CD14-positive monocyte (primary cell): ENCODE measurements at regions not wholly inside any gene's neighbourhood (a gene's known extent, or its start where the extent isn't known, plus 50 kb on each side); places are given as distances from the start of the nearest gene placed in this dataset.

Experiments used
- DNase-seq, 3 donors: peaks; one replicate each; pipeline ENCODE4 v3.0.0-alpha.2; 2011 to 2022
- H2AFZ ChIP-seq: 2 replicates; pipeline ENCODE4 v1.6.0; 2012; ENCODE audit warnings: mild to moderate bottlenecking, low read depth, low read length, inconsistent platforms; ENCODE audit not compliant: insufficient read depth, poor library complexity, severe bottlenecking
- H3K27ac ChIP-seq, 2 donors: 1 replicate in 1 of 2; 2 replicates in 1 of 2; pipeline ENCODE4 v1.5.1; 2012 to 2013; ENCODE audit warnings: low read length in 2 of 2, control low read depth in 1 of 2, inconsistent platforms in 1 of 2, low read depth in 1 of 2, mild to moderate bottlenecking in 1 of 2
- H3K27me3 ChIP-seq, 2 donors: one replicate each; pipeline versions ENCODE4 v1.6.0 to v1.6.1; 2011 to 2013; ENCODE audit warnings: low read length in 2 of 2; ENCODE audit not compliant: control insufficient read depth in 2 of 2, insufficient read depth in 2 of 2
- H3K36me3 ChIP-seq, 2 donors: replicated peaks in 1 of 2; 1 replicate in 1 of 2; 2 replicates in 1 of 2; pipeline versions ENCODE4 v1.5.1 to v1.6.1; 2012 to 2013; ENCODE audit warnings: low read length in 2 of 2, control low read depth in 1 of 2, inconsistent platforms in 1 of 2, mild to moderate bottlenecking in 1 of 2; ENCODE audit not compliant: insufficient read depth in 2 of 2, control insufficient read depth in 1 of 2
- H3K4me1 ChIP-seq, 2 donors: 1 replicate in 1 of 2; 2 replicates in 1 of 2; pipeline versions ENCODE4 v1.5.1 to v1.6.1; 2012 to 2013; ENCODE audit warnings: low read length in 2 of 2, control low read depth in 1 of 2, inconsistent platforms in 1 of 2, mild to moderate bottlenecking in 1 of 2, moderate library complexity in 1 of 2; ENCODE audit not compliant: insufficient read depth in 2 of 2, control insufficient read depth in 1 of 2
- H3K4me2 ChIP-seq: replicated peaks from 2 replicates; pipeline ENCODE3; 2012; ENCODE audit warnings: low read length, moderate library complexity, mild to moderate bottlenecking; ENCODE audit not compliant: poor library complexity, severe bottlenecking; ENCODE audit errors: extremely low read depth
- H3K4me3 ChIP-seq, 3 experiments: fragments of 200-600 bp in 1 of 3; sonication (generic) in 1 of 3; replicated peaks in 1 of 3; 1 replicate in 2 of 3; 2 replicates in 1 of 3; pipeline ENCODE4 v1.5.1; 2011 to 2013; ENCODE audit warnings: low read length in 3 of 3, mild to moderate bottlenecking in 3 of 3, control low read depth in 2 of 3, low read depth in 2 of 3, inconsistent platforms in 1 of 3, moderate library complexity in 1 of 3
- H3K79me2 ChIP-seq: 2 replicates; pipeline ENCODE4 v1.6.0; 2012; ENCODE audit warnings: mild to moderate bottlenecking, control low read depth, inconsistent platforms, low read length, moderate library complexity; ENCODE audit not compliant: insufficient read depth
- H3K9ac ChIP-seq: 2 replicates; pipeline ENCODE4 v1.6.0; 2017; ENCODE audit warnings: low read length, mild to moderate bottlenecking; ENCODE audit not compliant: insufficient read depth, poor library complexity, severe bottlenecking
- H3K9me3 ChIP-seq, 2 donors: replicated peaks in 1 of 2; 1 replicate in 1 of 2; 2 replicates in 1 of 2; pipeline versions ENCODE4 v1.5.1 to v1.6.1; 2012 to 2013; ENCODE audit warnings: low read length in 2 of 2, control low read depth in 1 of 2; ENCODE audit not compliant: control insufficient read depth in 1 of 2, insufficient read depth in 1 of 2
- H4K20me1 ChIP-seq: 2 replicates; pipeline ENCODE4 v1.6.0; 2012; ENCODE audit warnings: mild to moderate bottlenecking, low read length, control low read depth, moderate library complexity; ENCODE audit not compliant: insufficient read depth
- H3K27ac Mint-ChIP-seq, 7 donors: one replicate each; pipeline ENCODE4 v1.8.0; 2020; ENCODE audit warnings: mild to moderate bottlenecking in 7 of 7, mixed read lengths in 7 of 7, moderate library complexity in 6 of 7, inconsistent platforms in 2 of 7
- H3K27me3 Mint-ChIP-seq, 3 donors: one replicate each; pipeline ENCODE4 v1.8.0; 2021 to 2022; ENCODE audit warnings: low read depth in 3 of 3, mild to moderate bottlenecking in 3 of 3, mixed read lengths in 3 of 3, moderate library complexity in 3 of 3, inconsistent platforms in 1 of 3
- H3K36me3 Mint-ChIP-seq, 2 donors: one replicate each; pipeline ENCODE4 v1.8.0; 2020; ENCODE audit warnings: mixed read lengths in 2 of 2, inconsistent platforms in 1 of 2, mild to moderate bottlenecking in 1 of 2
- H3K4me1 Mint-ChIP-seq: one replicate; pipeline ENCODE4 v1.8.0; 2020; ENCODE audit warnings: mild to moderate bottlenecking, mixed read lengths
- H3K4me3 Mint-ChIP-seq, 2 donors: one replicate each; pipeline ENCODE4 v1.8.0; 2020; ENCODE audit warnings: mild to moderate bottlenecking in 2 of 2, mixed read lengths in 2 of 2, moderate library complexity in 1 of 2
- H3K9me3 Mint-ChIP-seq, 7 donors: one replicate each; pipeline ENCODE4 v1.8.0; 2020 to 2022; ENCODE audit warnings: mixed read lengths in 7 of 7, mild to moderate bottlenecking in 6 of 7, moderate library complexity in 6 of 7, inconsistent platforms in 2 of 7
- WGBS: methylation state at CpG from one replicate; pipeline ENCODE4 v1.1.5; 2013; ENCODE audit warnings: missing lambda C conversion rate; ENCODE audit not compliant: insufficient coverage; 5-methylcytosine and 5-hydroxymethylcytosine counted together
- intact Hi-C, 2 donors: fragments of 100-400 bp; cut with micrococcal nuclease; formaldehyde crosslinking; loops; one replicate each; pipeline versions ENCODE4 v1.15.0 to v1.15.1; 2023
- TF ChIP-seq, protein P1 (sequence below): fragments of 200-600 bp; IDR thresholded peaks from one replicate; pipeline ENCODE4 v1.8.0; 2022; ENCODE audit warnings: antibody characterized with exemption, mild to moderate bottlenecking

DNA sequence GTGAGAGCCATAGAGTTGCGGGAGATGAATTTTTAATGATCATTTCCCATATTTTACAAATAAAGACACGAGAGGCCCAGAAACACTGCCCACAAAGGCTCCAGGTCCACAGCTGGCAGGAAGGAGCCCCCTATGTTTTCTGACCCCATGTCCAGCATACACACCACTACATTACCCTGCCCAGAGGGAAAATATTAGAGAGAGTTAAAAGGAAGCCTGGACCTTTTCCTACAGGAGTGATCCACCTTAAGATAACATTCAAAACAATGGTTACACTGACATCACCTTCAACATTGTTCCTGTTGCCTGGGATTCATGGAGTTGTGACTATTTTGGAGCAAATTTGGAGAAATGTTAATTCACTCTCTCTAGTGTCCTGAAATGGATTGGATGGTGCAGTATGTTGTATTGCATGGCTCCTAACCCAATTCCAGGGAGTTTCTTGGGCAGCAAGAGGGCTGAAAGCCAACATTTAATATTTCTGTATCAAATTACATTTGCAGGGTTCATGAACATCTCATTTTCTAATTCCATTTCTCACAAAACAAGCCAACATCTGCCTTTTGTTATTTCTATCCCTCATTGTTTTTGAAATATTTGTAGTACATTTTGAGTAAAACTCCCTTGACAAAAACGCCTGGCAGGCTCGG is 172.5 kb downstream of the DLEU7 start:
- Histone ChIP-seq H3K4me1 (peaks cover 15 to 23% of the 10 kb centered on the region in 2 donors), H3K9me3 (peaks cover 9 to 12% of the 10 kb centered on the region in 2 donors), H4K20me1 (no peaks in the 10 kb centered on the region), H3K4me2 (no peak overlapping the region), H3K27me3 (no peaks in the 10 kb centered on the region), H3K9ac (no peak overlapping the region), H3K36me3 (no peaks in the 10 kb centered on the region), H3K4me3 (no peak overlapping the region), H3K79me2 (no peaks in the 10 kb centered on the region), H3K27ac (no peak overlapping the region), H2AFZ (no peak overlapping the region)
- no peaks in the 10 kb centered on the region for H3K27me3 Mint-ChIP-seq
- H3K4me3 Mint-ChIP-seq: no peak overlapping the region
- intact Hi-C loops: loop anchor here in 1 of 2 donors (10.0 kb wide), 1 partner anchor 86 kb away; no protein-coding TSS in a partner anchor
- no peak overlapping the region for H3K27ac Mint-ChIP-seq
- WGBS: no CpG with 5 or more reads among the region's 4 CpGs
- DNase-seq: no peak
- TF ChIP-seq, protein P1, sequence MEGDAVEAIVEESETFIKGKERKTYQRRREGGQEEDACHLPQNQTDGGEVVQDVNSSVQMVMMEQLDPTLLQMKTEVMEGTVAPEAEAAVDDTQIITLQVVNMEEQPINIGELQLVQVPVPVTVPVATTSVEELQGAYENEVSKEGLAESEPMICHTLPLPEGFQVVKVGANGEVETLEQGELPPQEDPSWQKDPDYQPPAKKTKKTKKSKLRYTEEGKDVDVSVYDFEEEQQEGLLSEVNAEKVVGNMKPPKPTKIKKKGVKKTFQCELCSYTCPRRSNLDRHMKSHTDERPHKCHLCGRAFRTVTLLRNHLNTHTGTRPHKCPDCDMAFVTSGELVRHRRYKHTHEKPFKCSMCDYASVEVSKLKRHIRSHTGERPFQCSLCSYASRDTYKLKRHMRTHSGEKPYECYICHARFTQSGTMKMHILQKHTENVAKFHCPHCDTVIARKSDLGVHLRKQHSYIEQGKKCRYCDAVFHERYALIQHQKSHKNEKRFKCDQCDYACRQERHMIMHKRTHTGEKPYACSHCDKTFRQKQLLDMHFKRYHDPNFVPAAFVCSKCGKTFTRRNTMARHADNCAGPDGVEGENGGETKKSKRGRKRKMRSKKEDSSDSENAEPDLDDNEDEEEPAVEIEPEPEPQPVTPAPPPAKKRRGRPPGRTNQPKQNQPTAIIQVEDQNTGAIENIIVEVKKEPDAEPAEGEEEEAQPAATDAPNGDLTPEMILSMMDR: no peak
- peaks cover 24% of the 10 kb centered on the region for H3K4me1 Mint-ChIP-seq
- no peaks in the 10 kb centered on the region for H3K36me3 Mint-ChIP-seq
- H3K9me3 Mint-ChIP-seq: peaks cover 5 to 16% (median 13%) of the 10 kb centered on the region in 7 donors

DNA sequence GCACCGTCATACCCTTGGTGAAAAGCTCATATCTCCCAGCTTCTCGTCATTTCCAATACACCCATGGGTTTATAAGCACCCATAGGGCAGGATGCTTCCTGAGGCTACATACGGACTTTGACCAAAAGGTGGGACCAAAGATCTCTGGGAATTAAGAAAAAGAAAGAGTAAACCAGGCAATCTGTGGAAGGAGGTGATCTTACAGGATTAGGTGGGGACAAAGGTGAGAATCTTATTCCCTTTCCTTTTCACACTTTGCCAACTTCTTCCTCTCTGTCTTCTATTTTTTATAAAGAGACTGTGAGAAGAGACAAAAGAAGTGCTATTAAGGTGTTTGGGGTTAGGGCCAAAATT is 172.0 kb downstream of the DLEU7 start:
- H3K79me2 ChIP-seq: no peaks in the 10 kb centered on the region
- no peaks in the 10 kb centered on the region for H3K36me3 ChIP-seq
- no peak overlapping the region for H3K27ac ChIP-seq
- peaks cover 18 to 23% of the 10 kb centered on the region in 2 donors for H3K4me1 ChIP-seq
- peaks cover 0 to 11% (median 8%) of the 10 kb centered on the region in 7 donors for H3K9me3 Mint-ChIP-seq
- H3K4me1 Mint-ChIP-seq: peaks cover 28% of the 10 kb centered on the region
- TF ChIP-seq, protein P1: no peak
- no peak overlapping the region for H3K4me3 ChIP-seq
- DNase-seq: no peak
- no peaks in the 10 kb centered on the region for H4K20me1 ChIP-seq
- H3K36me3 Mint-ChIP-seq: no peaks in the 10 kb centered on the region
- WGBS: 100% methylated on average over 1 of the region's 3 CpGs
- peaks cover 5 to 7% of the 10 kb centered on the region in 2 donors for H3K9me3 ChIP-seq
- H3K9ac ChIP-seq: no peak overlapping the region
- intact Hi-C loops: loop anchor here in 1 of 2 donors (10.0 kb wide), 1 partner anchor 87 kb away; no protein-coding TSS in a partner anchor
- H3K27me3 Mint-ChIP-seq: no peaks in the 10 kb centered on the region
- no peak overlapping the region for H3K4me2 ChIP-seq
- no peaks in the 10 kb centered on the region for H3K27me3 ChIP-seq
- H2AFZ ChIP-seq: no peak overlapping the region
- no peak overlapping the region for H3K4me3 Mint-ChIP-seq
- H3K27ac Mint-ChIP-seq: no peak overlapping the region
